SK-N-MC (cell line): ENCODE measurements at regions not wholly inside any gene's neighbourhood (a gene's known extent, or its start where the extent isn't known, plus 50 kb on each side); places are given as distances from the start of the nearest gene placed in this dataset.

Experiments used
- EZH2 ChIP-seq: fragments of 200-600 bp; sonication (generic); IDR thresholded peaks from one replicate; pipeline ENCODE4 v1.6.1; 2017; ENCODE audit warnings: antibody characterized with exemption
- FOXP2 ChIP-seq: optimal IDR thresholded peaks from 2 replicates; pipeline ENCODE3; 2011; ENCODE audit warnings: mild to moderate bottlenecking, moderate library complexity; ENCODE audit not compliant: insufficient read depth; ENCODE audit errors: extremely low read length, control extremely low read depth
- POLR2AphosphoS5 ChIP-seq: IDR thresholded peaks from 2 replicates; pipeline ENCODE4 v1.6.1; 2012; ENCODE audit warnings: mild to moderate bottlenecking, low read depth, low read length, borderline replicate concordance

DNA sequence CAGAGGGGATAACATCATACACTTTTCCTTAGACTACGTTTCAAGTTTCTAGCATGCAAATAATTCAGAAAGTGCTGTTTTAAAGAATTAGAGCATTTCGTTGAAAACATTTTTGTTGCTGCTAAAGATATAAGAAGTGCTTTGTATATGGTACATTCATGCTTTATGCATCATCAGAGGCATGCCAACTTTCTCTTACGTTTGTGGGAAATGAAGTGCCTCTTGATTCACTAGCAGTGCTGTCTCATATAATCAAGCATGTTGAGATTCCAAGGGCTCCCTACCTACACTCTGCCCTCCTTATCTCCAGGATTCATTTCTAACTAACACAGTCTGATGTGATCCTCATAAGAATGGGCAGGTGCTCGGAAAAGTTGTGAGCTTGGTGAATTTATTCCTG lies 748.6 kb upstream of the DDX18 start:
- TF ChIP-seq EZH2 (no peak), POLR2AphosphoS5 (no peak), FOXP2 (no peak)
